Occipital lobe (tissue), 1 donor: ENCODE measurements at regions not wholly inside any gene's neighbourhood (a gene's known extent, or its start where the extent isn't known, plus 50 kb on each side); places are given as distances from the start of the nearest gene placed in this dataset.
"Not testable (repeated sequence)": the region's sequence is repeated elsewhere in the genome, so short reads cannot be mapped to it uniquely, and the experiment has no call there.

Source experiments
- DNase-seq: peaks from one replicate; lab custom pipeline; 2025; lab: John Stamatoyannopoulos, UW

DNA sequence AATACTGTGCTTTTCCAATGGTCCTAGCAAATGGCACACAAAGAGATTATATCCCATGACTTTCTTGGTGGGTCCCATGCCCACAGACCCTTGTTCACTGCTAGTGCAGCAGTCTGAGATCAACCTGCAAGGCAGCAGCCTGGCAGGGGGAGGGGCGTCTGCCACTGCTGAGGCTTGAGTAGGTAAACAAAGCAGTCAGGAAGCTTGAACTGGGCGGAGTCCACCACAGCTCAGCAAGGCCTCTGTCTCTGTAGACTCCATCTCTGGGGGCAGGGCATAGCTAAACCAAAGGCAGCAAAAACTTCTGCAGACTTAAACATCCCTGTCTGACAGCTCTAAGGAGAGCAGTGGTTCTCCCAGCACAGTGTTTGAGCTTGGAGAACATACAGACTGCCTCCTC is 82.9 kb downstream of the ZNF737 start:
- DNase-seq, result no peak

DNA sequence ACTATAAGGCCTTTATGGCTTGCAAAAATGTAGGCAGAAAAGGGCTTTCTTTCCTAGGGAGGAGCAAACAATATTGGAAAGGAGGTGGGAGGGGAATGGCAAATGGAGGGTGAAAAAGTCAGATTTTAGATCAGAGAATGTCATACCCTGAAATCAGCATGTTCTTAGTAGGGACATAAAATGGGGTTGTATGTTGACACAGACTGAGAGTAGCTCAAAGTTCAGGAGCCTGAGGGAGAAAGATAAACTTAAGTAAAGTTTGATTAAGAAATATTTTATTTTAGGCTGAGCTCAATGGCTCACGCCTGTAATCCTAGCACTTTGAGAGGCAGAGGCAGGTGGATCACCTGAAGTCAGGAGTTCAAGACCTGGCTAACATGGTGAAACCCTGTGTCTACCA is 83.8 kb downstream of the ZNF737 start:
- DNase-seq, result no peak

DNA sequence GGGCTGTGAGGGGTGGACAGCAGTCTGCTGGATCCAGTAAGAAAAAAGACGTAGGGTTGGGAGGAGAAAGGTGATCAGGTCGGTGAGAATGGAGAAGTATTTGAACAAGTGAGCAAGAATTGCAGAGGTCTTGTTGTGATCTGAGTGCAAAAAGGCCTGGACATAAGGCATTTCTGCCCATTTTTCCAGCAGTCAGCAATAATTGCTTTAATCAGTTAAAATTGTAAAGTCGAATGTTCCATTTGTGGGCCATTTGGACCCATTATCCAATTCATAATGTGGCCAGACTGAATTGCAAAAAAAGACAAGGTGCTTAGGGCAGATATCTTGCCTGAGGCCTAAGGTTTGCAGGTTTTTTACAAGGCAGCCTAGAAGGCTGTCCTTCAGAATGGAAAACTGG is 86.1 kb downstream of the ZNF737 start:
- no peak for DNase-seq

DNA sequence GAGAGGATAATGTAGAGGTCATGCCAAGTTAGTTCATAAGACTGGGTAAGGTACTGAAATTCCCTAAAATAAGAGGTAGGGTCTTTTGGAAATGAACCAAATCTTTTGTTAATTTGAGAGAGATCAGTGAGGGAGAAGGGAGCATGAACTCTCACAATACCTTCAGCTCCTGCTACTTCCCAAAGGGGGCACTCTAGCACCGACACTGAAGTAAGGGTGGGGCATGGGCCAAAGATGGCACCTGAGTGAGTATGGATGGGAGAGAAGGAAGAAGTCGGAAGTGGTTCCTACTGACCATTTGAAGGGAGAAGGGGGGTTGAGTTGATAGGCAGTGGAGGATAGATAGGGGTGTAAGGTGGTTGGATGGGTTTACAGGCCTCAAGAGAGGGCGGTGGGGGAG is 86.6 kb downstream of the ZNF737 start:
- no peak for DNase-seq

DNA sequence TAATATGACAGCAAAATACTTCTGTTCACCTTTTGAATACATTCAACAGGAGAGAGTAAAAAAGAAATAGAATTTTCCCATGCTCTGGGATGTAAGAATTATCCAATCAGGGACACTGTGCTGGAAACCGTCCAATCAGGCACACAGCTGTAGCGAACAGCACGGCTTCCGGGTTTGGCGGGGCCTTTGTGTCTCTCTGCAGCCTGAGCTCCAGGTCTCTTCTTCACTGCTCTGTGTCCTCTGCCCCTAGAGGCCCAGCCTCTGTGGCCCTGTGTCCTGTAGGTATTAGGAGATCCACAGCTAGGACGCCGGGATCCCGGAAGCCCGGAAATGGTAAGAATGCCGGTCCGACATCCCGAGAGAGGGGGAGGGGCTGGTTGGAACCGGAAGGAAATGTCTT is 92.7 kb downstream of the ZNF737 start:
- no peak for DNase-seq

DNA sequence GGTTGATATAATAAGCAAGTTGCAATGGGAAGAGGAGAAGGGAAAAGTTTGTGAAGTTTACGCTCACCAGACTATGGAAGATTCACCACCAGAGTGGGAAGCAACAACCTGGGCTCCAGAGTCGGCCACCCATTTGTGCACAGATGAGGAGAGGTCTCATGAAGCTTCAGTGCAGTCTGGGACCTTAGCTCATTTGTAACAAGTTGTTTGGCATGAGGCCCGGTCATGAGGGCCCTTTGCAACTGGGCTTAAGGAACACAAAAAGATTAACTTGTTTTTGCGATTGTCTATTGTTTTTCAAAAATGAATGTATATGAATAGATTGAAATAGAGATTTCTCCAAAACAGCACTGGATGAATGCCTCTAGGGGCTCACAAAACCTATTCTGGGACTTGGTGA is 94.2 kb downstream of the ZNF737 start:
- no peak for DNase-seq

DNA sequence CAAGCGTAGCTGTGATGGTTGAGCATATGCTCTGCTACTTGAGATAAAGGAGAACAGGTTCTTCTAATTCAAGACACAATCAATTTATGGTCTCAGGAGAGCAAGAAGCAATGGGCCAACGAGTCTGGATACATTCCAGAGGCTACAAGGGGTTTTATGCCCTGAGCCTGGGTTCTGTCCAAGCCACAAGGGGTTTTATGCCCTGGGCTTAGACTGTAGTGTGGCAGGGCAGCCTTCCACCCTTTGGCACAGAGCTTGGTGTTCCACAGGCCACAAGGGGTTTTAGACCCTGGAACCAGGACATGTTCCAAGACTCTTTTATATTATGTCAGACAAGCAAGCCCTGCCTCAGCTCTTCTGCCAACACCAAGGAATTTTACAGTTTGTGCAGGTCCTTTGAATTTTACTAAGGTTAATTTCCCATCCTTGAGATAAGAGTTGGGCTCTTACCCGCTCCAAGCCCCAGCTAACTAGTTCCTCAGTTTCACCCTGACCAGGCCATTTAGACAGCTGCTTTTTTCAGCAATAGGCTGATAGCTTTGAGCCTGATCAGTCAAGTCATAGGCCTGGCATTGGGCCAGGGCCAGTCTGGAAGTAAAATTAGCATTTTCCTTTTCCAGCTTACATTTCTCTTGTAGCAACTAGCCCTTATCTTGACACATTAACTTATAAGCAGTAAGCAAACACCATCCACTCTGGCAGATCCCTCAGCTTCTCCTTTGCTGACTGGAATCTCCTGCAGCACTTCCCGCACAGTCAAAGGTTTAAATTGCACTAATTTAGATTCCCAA is 95.0 kb downstream of the ZNF737 start:
- no peak for DNase-seq

DNA sequence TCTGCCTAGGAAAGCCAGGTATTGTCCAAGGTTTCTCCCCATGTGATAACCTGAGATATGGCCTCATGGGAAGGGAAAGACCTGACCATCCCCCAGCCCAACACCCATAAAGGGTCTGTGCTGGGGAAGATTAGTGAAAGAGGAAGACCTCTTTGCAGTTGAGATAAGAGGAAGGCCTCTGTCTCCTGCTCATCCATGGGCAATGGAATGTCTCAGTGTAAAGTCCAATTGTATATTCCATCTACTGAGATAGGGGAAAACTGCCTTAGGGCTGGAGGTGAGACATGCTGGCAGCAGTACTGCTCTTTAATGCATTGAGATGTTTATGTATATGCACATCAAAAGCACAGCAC is 99.0 kb downstream of the ZNF737 start:
- DNase-seq, result not testable (repeated sequence)

DNA sequence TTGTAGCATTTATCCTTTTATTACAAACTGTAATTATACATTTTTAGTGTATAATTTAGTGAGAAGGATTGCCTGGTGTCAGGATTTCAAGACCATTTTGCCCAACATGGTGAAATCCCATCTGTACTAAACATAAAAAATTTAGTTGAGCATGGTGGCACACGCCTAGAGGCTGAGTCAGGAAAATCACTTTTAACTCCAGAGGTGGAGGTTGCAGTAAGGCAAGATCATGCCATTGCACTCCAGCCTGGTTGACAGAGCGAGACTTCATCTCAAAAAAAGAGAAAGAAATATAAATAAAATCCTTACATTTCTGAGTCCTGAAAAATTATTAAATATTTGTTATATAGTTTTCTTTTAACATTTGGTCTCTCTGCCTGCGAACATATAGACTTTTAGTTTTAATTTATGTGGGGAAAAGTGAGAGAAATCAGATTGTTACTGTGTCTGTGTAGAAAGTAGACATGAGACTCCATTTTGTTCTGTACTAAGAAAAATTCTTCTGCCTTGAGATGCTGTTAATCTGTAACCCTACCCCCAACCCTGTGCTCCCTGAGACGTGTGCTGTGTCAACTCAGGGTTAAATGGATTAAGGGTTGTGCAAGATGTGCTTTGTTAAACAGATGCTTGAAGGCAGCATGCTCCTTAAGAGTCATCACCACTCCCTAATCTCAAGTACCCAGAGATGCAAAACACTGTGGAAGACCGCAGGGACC is 99.5 kb downstream of the ZNF737 start:
- DNase-seq, result not testable (repeated sequence)

DNA sequence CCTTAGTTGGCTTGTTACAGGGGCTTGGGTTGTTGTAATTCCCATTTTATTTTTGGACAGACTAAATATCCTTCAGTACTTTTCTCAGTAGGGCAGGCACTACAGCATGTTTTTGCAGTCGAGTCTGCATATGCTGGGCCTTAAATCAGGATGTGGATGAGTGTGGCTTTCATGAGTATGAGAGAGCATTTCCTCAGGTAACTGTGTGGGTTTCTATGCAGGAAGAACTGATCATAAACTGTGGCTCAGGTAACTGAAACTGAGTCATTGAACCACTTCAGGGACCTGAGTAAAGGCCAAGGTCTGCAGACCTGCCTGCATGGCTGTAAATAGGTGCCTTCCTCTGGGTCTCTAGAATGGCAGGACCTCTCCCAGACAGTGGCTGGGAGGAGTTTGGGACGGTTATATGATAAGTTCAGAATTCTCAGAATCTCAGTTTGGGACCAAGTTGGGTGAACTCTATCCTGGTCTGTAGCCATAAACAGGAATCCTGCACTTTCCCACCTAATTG is 112.1 kb downstream of the ZNF737 start:
- no peak for DNase-seq

DNA sequence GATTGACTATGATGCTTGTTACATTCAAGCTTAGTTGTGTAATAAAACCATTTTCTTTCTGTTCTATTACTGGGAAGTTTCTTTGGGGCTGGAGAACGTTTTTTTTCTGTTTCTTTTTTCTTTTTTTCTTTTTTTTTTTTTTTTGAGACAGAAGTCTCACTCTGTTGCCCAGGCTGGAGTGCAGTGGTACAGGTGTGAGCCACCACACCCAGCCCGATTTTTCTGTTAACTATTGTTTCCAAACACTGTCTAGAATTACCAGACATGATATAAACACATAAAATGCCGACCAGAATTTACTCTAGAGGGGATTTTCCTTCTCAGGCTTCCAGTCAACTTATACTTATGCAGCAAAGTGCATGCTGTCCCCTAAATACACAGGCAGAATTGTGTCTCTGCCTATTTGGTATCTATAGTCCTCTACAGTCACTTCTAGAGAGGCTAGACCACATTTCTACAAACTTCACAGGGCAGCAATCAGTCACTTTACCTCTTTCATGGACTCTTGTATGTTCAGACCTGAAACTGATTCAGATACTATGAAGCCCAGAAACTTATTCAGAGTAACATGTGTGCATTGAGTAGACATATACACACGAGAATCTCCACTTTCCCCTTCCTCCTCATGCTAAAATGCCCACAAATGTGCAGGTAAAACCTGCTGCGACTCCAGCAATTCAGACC is 121.2 kb downstream of the ZNF737 start:
- no peak for DNase-seq

DNA sequence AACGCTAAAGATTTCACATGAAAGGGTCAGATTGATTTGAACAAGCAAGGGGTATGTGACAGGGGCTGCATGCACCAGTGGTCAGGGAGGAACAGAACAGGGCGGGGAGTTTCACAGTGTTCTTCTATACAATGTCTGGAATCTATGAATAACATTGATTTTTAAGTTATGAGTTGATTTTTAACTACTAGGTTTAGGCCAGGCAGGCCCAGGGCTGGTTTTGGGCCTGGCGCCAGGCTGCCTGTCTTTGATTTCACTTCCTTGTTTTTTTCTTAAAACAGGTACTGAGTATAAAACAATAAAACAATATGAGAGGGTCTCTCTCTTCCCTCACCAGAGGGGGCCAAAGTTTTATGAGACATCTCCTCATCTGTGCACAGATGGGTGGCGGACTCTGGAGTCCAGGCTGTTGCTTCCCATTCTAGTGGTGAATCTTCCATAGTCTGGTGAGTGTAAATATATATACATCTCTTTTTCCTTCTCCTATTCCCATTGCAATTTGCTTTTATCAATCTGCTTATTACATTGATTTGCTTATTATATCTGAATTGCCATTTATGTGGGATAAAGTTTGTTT is 133.2 kb downstream of the ZNF737 start:
- DNase-seq, result not testable (repeated sequence)

DNA sequence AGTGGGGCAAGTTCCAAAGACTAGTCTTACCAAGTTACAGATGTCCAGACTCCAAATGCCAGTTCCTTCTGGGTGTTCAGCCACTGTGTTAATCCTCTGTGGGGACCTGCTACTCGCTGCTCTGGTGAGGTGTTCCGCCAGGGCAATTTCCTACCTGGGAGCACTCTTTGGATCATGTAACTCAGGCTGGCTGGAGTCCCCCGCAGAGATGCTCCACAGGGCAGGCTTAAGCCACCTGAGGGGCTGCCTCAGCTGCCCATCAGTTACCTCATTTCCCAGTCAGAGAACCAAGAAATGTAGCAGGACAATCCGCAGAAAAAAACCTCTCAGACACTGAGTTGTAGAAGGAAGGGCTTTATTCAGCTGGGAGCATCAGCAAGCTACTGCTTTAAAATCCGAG is 133.8 kb downstream of the ZNF737 start:
- DNase-seq, result no peak

DNA sequence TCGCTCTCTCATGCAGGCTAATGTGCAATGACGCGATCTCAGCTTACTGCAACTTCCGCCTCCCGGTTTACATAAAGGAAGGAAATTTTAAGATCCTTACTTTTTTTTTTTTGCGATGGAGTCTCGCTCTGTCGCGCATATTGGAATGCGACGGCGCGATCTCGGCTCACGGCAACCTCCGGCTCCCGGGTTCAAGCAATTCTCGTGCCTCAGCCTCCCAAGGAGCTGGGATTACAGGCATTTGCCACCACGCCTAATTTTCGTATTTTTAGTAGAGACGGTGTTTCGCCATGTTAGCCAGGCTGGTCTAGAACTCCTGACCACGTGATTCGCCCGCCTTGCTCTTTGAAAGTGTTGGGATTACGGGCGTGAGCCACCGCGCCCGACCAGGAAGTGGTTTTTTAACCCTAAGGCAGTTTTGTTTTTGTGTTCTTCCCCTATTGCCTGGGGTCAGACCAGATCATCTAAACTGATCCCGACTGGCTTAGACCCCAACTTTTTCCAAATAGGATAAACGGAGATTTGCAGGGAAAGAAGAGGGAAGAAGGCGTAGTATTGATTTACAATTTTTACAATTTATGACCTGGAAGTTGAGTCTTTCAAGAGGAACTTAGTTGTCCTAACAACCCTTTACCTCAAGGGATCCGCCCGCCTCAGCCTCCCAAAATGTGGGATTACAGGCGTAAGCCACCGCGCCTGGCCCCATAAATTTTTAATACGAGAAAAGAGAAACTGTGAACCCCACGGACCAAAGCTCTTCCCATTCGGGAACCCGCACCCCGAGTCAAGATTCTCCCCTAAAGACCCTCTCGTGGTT is 142.0 kb downstream of the ZNF737 start:
- peak; percentile 1 for DNase-seq

DNA sequence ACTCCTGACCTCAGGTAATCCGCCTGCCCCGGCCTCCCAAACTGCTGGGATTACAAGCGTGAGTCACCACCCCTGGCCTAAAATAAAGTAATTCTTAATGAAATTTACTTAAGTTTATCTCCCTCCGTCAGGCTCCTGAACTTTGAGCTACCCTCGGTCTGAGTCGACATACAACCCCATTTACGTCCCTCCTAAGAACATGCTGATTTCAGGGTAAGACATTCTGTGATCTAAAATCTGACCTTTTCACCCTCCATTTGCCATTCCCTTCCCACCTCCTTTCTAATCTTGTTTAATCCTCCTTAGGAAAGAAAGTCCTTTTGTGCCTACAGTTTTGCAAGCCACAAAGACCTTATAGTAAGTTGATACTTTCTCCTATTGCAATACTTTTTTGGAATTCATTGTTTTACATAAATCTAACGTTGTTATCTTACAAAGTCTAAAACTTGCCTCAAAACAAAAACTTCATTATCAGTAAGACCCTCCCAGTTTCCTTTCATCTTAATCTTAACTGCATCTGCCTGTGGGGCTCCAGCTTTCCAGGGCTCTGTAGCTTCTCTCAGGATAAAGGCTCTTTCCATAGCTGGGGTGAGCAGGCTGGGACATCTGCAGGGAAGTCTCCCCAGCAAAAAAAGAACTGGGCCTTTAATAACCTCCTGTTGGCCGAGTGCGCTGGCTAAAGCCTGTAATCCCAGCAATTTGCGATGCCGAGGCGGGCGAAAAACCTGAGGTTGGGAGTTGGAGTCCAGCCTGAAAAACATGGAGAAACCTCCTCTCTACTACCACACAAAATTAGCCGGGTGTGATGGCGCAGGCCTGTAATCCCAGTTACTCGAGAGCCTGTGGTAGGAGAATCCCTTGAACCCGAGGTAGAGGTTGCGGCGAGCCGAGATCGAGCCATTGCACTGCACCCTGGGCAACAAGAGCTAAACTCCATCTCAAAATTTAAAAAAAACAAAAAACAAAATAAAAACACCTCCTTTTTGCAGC is 143.1 kb downstream of the ZNF737 start:
- no peak for DNase-seq

DNA sequence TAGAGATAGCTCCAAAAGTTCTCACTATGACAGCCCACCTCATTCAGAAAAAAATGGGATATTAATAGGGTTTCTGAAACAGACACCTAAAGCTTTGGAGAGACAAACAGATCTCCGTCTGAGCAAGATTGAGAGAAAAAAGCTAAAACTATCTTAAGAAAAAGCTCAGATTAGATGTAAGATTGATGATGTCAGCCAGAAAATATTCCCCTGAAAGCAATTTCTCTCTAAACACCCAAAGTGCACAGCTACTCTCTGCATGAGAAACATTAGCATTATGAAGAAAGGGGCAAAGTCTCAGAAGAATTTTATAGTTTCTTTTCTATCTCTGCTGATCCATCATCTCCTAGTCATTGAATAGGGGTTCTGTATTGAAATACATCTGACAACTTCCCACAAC is 148.9 kb downstream of the ZNF737 start:
- no peak for DNase-seq

DNA sequence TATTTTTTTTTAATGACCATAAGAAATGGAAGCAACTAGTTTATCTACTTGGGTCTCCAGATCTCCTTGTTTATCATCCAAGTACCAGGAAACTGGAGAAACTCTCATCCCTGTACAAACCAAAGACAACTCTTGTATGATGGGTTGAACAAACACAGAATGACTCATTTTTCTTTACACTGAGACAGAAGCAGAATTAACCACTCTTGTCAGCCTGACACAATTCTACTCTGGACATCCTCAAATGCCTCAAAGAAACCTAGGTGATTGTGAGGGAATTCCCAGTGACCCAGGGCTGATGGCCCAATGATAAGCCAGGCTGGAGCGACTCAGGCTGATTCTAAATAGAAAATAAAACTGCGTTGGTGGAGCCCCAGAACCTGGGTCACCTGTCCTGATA is 151.5 kb downstream of the ZNF737 start:
- DNase-seq, result no peak

DNA sequence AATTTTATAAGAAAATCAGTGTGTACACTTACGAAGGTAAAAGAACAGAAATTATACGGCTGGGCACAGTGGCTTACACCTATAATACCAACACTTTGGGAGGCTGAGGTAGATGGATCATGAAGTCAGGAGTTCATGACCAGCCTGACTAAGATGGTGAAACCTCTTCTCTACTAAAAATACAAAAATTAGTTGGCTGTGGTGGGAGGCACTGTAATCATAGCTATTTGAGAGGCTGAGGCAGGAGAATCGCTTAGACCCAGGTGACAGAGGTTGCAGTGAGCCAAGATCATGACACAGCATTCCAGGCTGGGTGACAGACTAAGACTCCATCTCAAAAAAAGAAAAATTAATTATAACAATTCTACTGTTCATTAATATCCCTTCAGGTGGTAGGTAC is 151.9 kb downstream of the ZNF737 start:
- no peak for DNase-seq

DNA sequence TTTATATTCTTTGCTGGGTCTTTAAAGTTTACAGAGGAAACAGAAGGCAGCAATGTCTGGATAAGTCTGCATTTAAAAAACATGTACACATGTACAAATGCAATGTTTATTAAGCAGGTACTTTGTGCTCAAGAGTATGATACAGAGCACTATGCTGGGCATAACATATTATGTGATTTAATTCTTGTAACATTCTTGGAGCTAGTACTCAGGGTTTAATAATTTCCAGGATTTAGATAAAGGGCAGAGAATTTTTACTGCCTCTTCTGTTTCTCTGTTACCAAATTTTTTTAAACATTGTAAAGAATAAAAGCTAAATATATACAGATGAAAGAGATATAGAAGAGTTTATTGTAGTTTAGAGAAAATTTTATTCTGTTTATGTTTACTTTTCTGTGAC is 152.7 kb downstream of the ZNF737 start:
- no peak for DNase-seq

DNA sequence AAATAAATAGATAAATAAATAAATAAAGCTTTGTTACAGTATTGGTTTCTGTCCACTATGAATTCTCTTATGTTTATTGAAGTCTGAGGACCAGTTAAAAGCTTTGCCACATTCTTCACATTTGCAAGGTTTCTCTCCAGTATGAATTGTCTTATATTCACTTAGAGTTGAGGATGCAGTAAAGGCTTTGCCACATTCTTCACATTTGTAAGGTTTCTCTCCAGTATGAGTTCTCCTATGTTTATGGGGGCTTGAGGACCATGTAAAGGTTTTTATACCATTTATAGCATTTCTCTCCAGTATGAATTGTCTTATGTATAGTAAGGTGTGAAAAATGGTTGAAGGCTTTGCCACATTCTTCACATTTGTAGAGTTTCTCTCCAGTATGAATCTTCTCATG is 168.3 kb downstream of the ZNF737 start:
- DNase-seq, result no peak
